Stomach (tissue), 4 donors: ENCODE measurements at regions not wholly inside any gene's neighbourhood (a gene's known extent, or its start where the extent isn't known, plus 50 kb on each side); places are given as distances from the start of the nearest gene placed in this dataset.

Experiments
- POLR2A ChIP-seq, 4 donors: fragments of 450-650 bp; IDR thresholded peaks; one replicate each; pipeline ENCODE4 v1.6.1; 2016; ENCODE audit warnings: antibody characterized with exemption in 4 of 4, control low read depth in 2 of 4, mild to moderate bottlenecking in 1 of 4, moderate library complexity in 1 of 4
- POLR2AphosphoS5 ChIP-seq, 3 donors: sonication (generic); formaldehyde crosslinking; IDR thresholded peaks; one replicate each; pipeline ENCODE4 v1.6.1; 2016; ENCODE audit warnings: antibody characterized with exemption in 3 of 3

DNA sequence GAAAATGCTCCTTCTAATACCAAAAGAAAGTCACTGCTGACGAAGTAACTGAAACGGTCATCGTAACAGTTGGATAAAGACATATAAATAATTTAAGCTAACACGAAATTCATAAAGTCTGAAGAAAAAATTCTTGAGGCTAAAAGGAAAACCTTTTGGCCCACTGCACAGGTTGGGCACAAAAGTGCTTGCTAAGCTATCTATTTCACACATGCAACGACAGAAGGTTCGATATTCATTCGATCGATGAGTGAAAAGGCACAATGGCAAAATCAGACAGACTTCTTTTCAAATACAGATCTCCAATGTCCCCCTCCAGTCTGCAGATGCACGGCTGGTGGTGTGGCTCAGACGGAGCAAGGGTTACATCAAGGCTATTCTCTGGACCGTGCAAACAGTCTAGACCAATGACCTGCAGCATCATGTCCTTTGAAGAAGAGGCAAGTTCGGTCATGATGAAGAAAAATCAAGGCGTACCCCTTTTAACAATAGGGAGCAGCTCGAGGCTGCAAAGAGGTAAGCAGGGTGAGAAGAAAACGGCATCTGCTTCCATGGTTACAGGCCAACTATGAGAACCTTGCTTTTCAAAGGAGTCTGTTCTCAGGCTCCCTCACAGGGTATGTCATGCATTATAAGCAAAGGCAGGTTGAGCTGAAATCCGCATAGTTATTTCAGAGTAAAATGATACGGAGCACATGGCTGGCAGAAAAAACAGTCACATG is 579.6 kb downstream of the USP25 start:
- TF ChIP-seq POLR2AphosphoS5 (IDR thresholded peaks at IDR 0.05) (no peak), POLR2A (IDR thresholded peaks at IDR 0.05) (no peak)
